K562 (cell line): ENCODE measurements at regions not wholly inside any gene's neighbourhood (a gene's known extent, or its start where the extent isn't known, plus 50 kb on each side); places are given as distances from the start of the nearest gene placed in this dataset.

Source experiments
- BHLHE40 ChIP-seq: IDR thresholded peaks from 2 replicates; pipeline ENCODE4 v1.6.1; 2011; ENCODE audit warnings: low read length, improper control_type of control experiment
- MLLT1 ChIP-seq, 2 experiments: fragments of 450-650 bp; IDR thresholded peaks; 2 replicates each; pipeline ENCODE4 v1.6.1; 2016
- POLR2A ChIP-seq: fragments of 450-650 bp; conservative IDR thresholded peaks from 2 replicates; pipeline ENCODE4 v1.6.1; 2016
- ZNF23 ChIP-seq: fragments of 250-450 bp; sonication (Bioruptor Pico); IDR thresholded peaks from 2 replicates; pipeline ENCODE4 v1.4.0; 2020; ENCODE audit warnings: mild to moderate bottlenecking

- TF ChIP-seq POLR2A (no peak), ZNF23 (no peak), BHLHE40 (no peak), MLLT1 (IDR thresholded peaks at IDR 0.05) (no peak)
Observed at GRCh38 chr5:84872768-84873167, 488.1 kb upstream of the EDIL3 start.
